ENCODE measurements at regions not wholly inside any gene's neighbourhood (a gene's known extent, or its start where the extent isn't known, plus 50 kb on each side); places are given as distances from the start of the nearest gene placed in this dataset.

GRCh38 chr9:99637641-99638040 is 184.0 kb upstream of the NR4A3 start:
- no peak overlapping the region for H3K4me3 ChIP-seq (ENCODE audit: low read length)
- TF ChIP-seq CTCF (conservative IDR thresholded peaks at IDR 0.05; ENCODE audit: low read depth, low read length): no peak
- no peak for DNase-seq (ENCODE audit: low read depth)

GRCh38 chr9:99638971-99639370 is 182.7 kb upstream of the NR4A3 start:
- no peak for TF ChIP-seq CTCF (conservative IDR thresholded peaks at IDR 0.05; ENCODE audit: low read depth, low read length)
- no peak overlapping the region for H3K4me3 ChIP-seq (ENCODE audit: low read length)
- no peak for DNase-seq (ENCODE audit: low read depth)

- no peak for DNase-seq (ENCODE audit: low read depth)
- H3K4me3 ChIP-seq (ENCODE audit: low read length): no peak overlapping the region
- TF ChIP-seq CTCF (conservative IDR thresholded peaks at IDR 0.05; ENCODE audit: low read depth, low read length): no peak
Observed at GRCh38 chr9:99647604-99648003, 174.1 kb upstream of the NR4A3 start.

GRCh38 chr9:99650187-99650874 is 171.4 kb upstream of the NR4A3 start:
- H3K4me3 ChIP-seq (ENCODE audit: low read length): no peak overlapping the region
- no peak for TF ChIP-seq CTCF (conservative IDR thresholded peaks at IDR 0.05; ENCODE audit: low read depth, low read length)
- DNase-seq (ENCODE audit: low read depth): no peak

GRCh38 chr9:99660191-99660636 is 161.5 kb upstream of the NR4A3 start:
- no peak for DNase-seq (ENCODE audit: low read depth)
- H3K4me3 ChIP-seq (ENCODE audit: low read length): no peak overlapping the region
- no peak for TF ChIP-seq CTCF (conservative IDR thresholded peaks at IDR 0.05; ENCODE audit: low read depth, low read length)

- no peak for DNase-seq (ENCODE audit: low read depth)
- H3K4me3 ChIP-seq (ENCODE audit: low read length): no peak overlapping the region
- no peak for TF ChIP-seq CTCF (conservative IDR thresholded peaks at IDR 0.05; ENCODE audit: low read depth, low read length)
Observed at GRCh38 chr9:99663297-99663696, 158.4 kb upstream of the NR4A3 start.

- no peak for TF ChIP-seq CTCF (conservative IDR thresholded peaks at IDR 0.05; ENCODE audit: low read depth, low read length)
- H3K4me3 ChIP-seq (ENCODE audit: low read length): no peak overlapping the region
- DNase-seq (ENCODE audit: low read depth): no peak
Observed at GRCh38 chr9:99663856-99664255, 157.8 kb upstream of the NR4A3 start.
